K562 (cell line): ENCODE measurements at regions not wholly inside any gene's neighbourhood (a gene's known extent, or its start where the extent isn't known, plus 50 kb on each side); places are given as distances from the start of the nearest gene placed in this dataset.

ENCODE experiments used
- ATF7 ChIP-seq: fragments of 450-650 bp; IDR thresholded peaks from 2 replicates; pipeline ENCODE4 v1.7.1; 2014; ENCODE audit warnings: mild to moderate bottlenecking, moderate library complexity
- CTBP1 ChIP-seq: fragments of 450-650 bp; IDR thresholded peaks from 2 replicates; pipeline ENCODE4 v1.6.1; 2016; ENCODE audit warnings: borderline replicate concordance
- ESRRA ChIP-seq: fragments of 450-650 bp; IDR thresholded peaks from 2 replicates; pipeline ENCODE4 v1.6.1; 2014; ENCODE audit warnings: low read depth, mild to moderate bottlenecking, moderate library complexity, borderline replicate concordance
- FIP1L1 ChIP-seq: fragments of 200-400 bp; formaldehyde crosslinking; IDR thresholded peaks from 2 replicates; pipeline ENCODE4 v1.6.1; 2018; ENCODE audit warnings: mild to moderate bottlenecking, low read depth, low read length; ENCODE audit not compliant: poor library complexity, severe bottlenecking
- TSHZ1 ChIP-seq: fragments of 250-450 bp; sonication (Bioruptor Pico); IDR thresholded peaks from 2 replicates; pipeline ENCODE4 v1.4.0; 2020; ENCODE audit warnings: mild to moderate bottlenecking, moderate library complexity
- ZNF24 ChIP-seq: fragments of 450-650 bp; IDR thresholded peaks from 2 replicates; pipeline ENCODE4 v1.6.1; 2016
- TF ChIP-seq, protein P1 (sequence below): sonication (generic); formaldehyde crosslinking; IDR thresholded peaks from 2 replicates; pipeline ENCODE4 v1.8.0; 2022; ENCODE audit warnings: missing genetic modification reagents, mild to moderate bottlenecking, moderate library complexity, borderline replicate concordance
- TF ChIP-seq, protein P2 (sequence below): fragments of 450-650 bp; IDR thresholded peaks from 2 replicates; pipeline ENCODE4 v1.6.1; 2017; ENCODE audit warnings: antibody characterized with exemption, mild to moderate bottlenecking
- TF ChIP-seq, protein P3 (sequence below): sonication (generic); formaldehyde crosslinking; IDR thresholded peaks from 2 replicates; pipeline ENCODE4 v1.8.0; 2022; ENCODE audit warnings: mild to moderate bottlenecking, missing genetic modification reagents, borderline replicate concordance

DNA sequence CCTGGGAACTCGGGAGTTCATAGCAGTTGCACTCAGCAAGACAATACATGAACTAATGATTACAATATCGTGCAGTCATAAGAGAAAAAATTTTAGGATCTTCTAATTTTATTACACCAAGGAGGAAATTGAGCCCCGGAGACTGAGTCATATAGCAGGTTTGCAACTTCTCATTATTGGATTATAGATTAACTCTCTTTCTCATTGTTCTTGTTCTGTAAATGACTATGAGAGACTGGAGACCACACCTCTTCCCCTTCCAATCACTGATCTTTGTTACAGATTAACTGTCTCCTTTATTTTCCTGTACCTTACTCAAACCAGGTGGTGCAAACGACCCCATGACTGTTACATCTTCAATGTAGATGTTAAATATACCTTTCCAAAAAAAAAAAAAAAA lies 435.8 kb upstream of the DDX18 start (continued):
- TF ChIP-seq, protein P1, sequence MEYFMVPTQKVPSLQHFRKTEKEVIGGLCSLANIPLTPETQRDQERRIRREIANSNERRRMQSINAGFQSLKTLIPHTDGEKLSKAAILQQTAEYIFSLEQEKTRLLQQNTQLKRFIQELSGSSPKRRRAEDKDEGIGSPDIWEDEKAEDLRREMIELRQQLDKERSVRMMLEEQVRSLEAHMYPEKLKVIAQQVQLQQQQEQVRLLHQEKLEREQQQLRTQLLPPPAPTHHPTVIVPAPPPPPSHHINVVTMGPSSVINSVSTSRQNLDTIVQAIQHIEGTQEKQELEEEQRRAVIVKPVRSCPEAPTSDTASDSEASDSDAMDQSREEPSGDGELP, result no peak
- TF ChIP-seq CTBP1 (no peak), ATF7 (no peak), ESRRA (no peak), ZNF24 (no peak), TSHZ1 (no peak), FIP1L1 (no peak)
- TF ChIP-seq, protein P2, sequence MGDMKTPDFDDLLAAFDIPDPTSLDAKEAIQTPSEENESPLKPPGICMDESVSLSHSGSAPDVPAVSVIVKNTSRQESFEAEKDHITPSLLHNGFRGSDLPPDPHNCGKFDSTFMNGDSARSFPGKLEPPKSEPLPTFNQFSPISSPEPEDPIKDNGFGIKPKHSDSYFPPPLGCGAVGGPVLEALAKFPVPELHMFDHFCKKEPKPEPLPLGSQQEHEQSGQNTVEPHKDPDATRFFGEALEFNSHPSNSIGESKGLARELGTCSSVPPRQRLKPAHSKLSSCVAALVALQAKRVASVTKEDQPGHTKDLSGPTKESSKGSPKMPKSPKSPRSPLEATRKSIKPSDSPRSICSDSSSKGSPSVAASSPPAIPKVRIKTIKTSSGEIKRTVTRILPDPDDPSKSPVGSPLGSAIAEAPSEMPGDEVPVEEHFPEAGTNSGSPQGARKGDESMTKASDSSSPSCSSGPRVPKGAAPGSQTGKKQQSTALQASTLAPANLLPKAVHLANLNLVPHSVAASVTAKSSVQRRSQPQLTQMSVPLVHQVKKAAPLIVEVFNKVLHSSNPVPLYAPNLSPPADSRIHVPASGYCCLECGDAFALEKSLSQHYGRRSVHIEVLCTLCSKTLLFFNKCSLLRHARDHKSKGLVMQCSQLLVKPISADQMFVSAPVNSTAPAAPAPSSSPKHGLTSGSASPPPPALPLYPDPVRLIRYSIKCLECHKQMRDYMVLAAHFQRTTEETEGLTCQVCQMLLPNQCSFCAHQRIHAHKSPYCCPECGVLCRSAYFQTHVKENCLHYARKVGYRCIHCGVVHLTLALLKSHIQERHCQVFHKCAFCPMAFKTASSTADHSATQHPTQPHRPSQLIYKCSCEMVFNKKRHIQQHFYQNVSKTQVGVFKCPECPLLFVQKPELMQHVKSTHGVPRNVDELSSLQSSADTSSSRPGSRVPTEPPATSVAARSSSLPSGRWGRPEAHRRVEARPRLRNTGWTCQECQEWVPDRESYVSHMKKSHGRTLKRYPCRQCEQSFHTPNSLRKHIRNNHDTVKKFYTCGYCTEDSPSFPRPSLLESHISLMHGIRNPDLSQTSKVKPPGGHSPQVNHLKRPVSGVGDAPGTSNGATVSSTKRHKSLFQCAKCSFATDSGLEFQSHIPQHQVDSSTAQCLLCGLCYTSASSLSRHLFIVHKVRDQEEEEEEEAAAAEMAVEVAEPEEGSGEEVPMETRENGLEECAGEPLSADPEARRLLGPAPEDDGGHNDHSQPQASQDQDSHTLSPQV, result no peak
- TF ChIP-seq, protein P3, sequence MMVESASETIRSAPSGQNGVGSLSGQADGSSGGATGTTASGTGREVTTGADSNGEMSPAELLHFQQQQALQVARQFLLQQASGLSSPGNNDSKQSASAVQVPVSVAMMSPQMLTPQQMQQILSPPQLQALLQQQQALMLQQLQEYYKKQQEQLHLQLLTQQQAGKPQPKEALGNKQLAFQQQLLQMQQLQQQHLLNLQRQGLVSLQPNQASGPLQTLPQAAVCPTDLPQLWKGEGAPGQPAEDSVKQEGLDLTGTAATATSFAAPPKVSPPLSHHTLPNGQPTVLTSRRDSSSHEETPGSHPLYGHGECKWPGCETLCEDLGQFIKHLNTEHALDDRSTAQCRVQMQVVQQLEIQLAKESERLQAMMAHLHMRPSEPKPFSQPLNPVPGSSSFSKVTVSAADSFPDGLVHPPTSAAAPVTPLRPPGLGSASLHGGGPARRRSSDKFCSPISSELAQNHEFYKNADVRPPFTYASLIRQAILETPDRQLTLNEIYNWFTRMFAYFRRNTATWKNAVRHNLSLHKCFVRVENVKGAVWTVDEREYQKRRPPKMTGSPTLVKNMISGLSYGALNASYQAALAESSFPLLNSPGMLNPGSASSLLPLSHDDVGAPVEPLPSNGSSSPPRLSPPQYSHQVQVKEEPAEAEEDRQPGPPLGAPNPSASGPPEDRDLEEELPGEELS (CRISPR knock-in tag), result no peak
